Thymus (tissue), 11 donors: ENCODE measurements at regions not wholly inside any gene's neighbourhood (a gene's known extent, or its start where the extent isn't known, plus 50 kb on each side); places are given as distances from the start of the nearest gene placed in this dataset.
"Not testable (repeated sequence)": the region's sequence is repeated elsewhere in the genome, so short reads cannot be mapped to it uniquely, and the experiment has no call there.

ENCODE experiments used
- DNase-seq, 9 donors: peaks; one replicate each; pipeline ENCODE4 v3.0.0-alpha.2; 2013; ENCODE audit warnings: low spot score in 9 of 9, low read depth in 6 of 9, missing footprints in 1 of 9
- H3K27ac ChIP-seq, 2 donors: one replicate each; pipeline ENCODE4 v1.5.1; 2013; ENCODE audit warnings: control low read depth in 1 of 2, low read depth in 1 of 2, low read length in 1 of 2, mild to moderate bottlenecking in 1 of 2, moderate library complexity in 1 of 2
- H3K27me3 ChIP-seq, 2 donors: one replicate each; pipeline ENCODE4 v1.5.1; 2013; ENCODE audit warnings: low read length in 1 of 2; ENCODE audit not compliant: control insufficient read depth in 2 of 2, insufficient read depth in 1 of 2
- H3K36me3 ChIP-seq, 2 donors: one replicate each; pipeline ENCODE4 v1.5.1; 2013; ENCODE audit warnings: low read length in 1 of 2, mild to moderate bottlenecking in 1 of 2, moderate library complexity in 1 of 2; ENCODE audit not compliant: control insufficient read depth in 2 of 2, insufficient read depth in 2 of 2
- H3K4me1 ChIP-seq, 2 donors: one replicate each; pipeline ENCODE4 v1.5.1; 2013; ENCODE audit warnings: low read length in 2 of 2; ENCODE audit not compliant: control insufficient read depth in 2 of 2, insufficient read depth in 2 of 2
- H3K4me3 ChIP-seq, 2 donors: one replicate each; pipeline ENCODE4 v1.5.1; 2013; ENCODE audit warnings: low read length in 2 of 2, control low read depth in 1 of 2, mild to moderate bottlenecking in 1 of 2
- H3K9me3 ChIP-seq, 2 donors: one replicate each; pipeline ENCODE4 v1.5.1; 2013; ENCODE audit warnings: low read length in 1 of 2, mild to moderate bottlenecking in 1 of 2; ENCODE audit not compliant: control insufficient read depth in 2 of 2, insufficient read depth in 1 of 2
- WGBS: extraction: QIAGEN DNeasy Blood & Tissue Kit; methylation state at CpG from one replicate; pipeline ENCODE4 v1.1.7; 2013; 5-methylcytosine and 5-hydroxymethylcytosine counted together
- donor health status: healthy.

GRCh38 chr7:46286957-46287356 lies 365.9 kb upstream of the IGFBP3 start:
- 94% methylated on average over 2 of the region's 2 CpGs for WGBS
- H3K4me1 ChIP-seq = no peaks in the 10 kb centered on the region
- no peaks in the 10 kb centered on the region for H3K27me3 ChIP-seq
- no peak overlapping the region for H3K27ac ChIP-seq
- H3K36me3 ChIP-seq = no peaks in the 10 kb centered on the region
- H3K9me3 ChIP-seq = no peaks in the 10 kb centered on the region
- no peak for DNase-seq
- H3K4me3 ChIP-seq = no peak overlapping the region

- no peaks in the 10 kb centered on the region for H3K9me3 ChIP-seq
- H3K27ac ChIP-seq = no peak overlapping the region
- no peak overlapping the region for H3K4me3 ChIP-seq
- no peaks in the 10 kb centered on the region for H3K36me3 ChIP-seq
- no peaks in the 10 kb centered on the region for H3K4me1 ChIP-seq
- WGBS = 88% methylated on average over 2 of the region's 2 CpGs
- H3K27me3 ChIP-seq = no peaks in the 10 kb centered on the region
- DNase-seq = no peak
Measured at GRCh38 chr7:46286356-46286755, 365.3 kb upstream of the IGFBP3 start.

GRCh38 chr7:46285878-46286277 lies 364.8 kb upstream of the IGFBP3 start:
- no peak for DNase-seq
- no peaks in the 10 kb centered on the region for H3K27me3 ChIP-seq
- H3K27ac ChIP-seq = no peak overlapping the region
- no peaks in the 10 kb centered on the region for H3K36me3 ChIP-seq
- H3K4me3 ChIP-seq = no peak overlapping the region
- 47% methylated on average over 1 of the region's 1 CpG for WGBS
- H3K4me1 ChIP-seq = no peaks in the 10 kb centered on the region
- no peaks in the 10 kb centered on the region for H3K9me3 ChIP-seq

- DNase-seq = no peak
- WGBS = 91% methylated on average over 7 of the region's 7 CpGs
- no peaks in the 10 kb centered on the region for H3K36me3 ChIP-seq
- H3K27ac ChIP-seq = no peak overlapping the region
- H3K27me3 ChIP-seq = no peaks in the 10 kb centered on the region
- H3K4me3 ChIP-seq = no peak overlapping the region
- no peaks in the 10 kb centered on the region for H3K4me1 ChIP-seq
- H3K9me3 ChIP-seq = no peaks in the 10 kb centered on the region
Measured at GRCh38 chr7:46283852-46284251, 362.8 kb upstream of the IGFBP3 start.

- Histone ChIP-seq H3K4me1 (no peaks in the 10 kb centered on the region), H3K9me3 (no peaks in the 10 kb centered on the region), H3K4me3 (no peak overlapping the region), H3K36me3 (no peaks in the 10 kb centered on the region), H3K27me3 (no peaks in the 10 kb centered on the region), H3K27ac (no peak overlapping the region)
- no peak for DNase-seq
- WGBS = 90% methylated on average over 1 of the region's 1 CpG
Measured at GRCh38 chr7:46282155-46282554, 361.1 kb upstream of the IGFBP3 start.

- no peaks in the 10 kb centered on the region for H3K36me3 ChIP-seq
- DNase-seq = no peak
- H3K4me3 ChIP-seq = no peak overlapping the region
- no peaks in the 10 kb centered on the region for H3K9me3 ChIP-seq
- no peaks in the 10 kb centered on the region for H3K27me3 ChIP-seq
- H3K27ac ChIP-seq = no peak overlapping the region
- WGBS = 48% methylated on average over 2 of the region's 2 CpGs
- no peaks in the 10 kb centered on the region for H3K4me1 ChIP-seq
Measured at GRCh38 chr7:46281071-46281470, 360.0 kb upstream of the IGFBP3 start.

- no peaks in the 10 kb centered on the region for H3K27me3 ChIP-seq
- 88% methylated on average over 2 of the region's 2 CpGs for WGBS
- H3K36me3 ChIP-seq = no peaks in the 10 kb centered on the region
- no peaks in the 10 kb centered on the region for H3K9me3 ChIP-seq
- H3K4me3 ChIP-seq = no peak overlapping the region
- no peak overlapping the region for H3K27ac ChIP-seq
- no peaks in the 10 kb centered on the region for H3K4me1 ChIP-seq
- DNase-seq = no peak
Measured at GRCh38 chr7:46279290-46279689, 358.2 kb upstream of the IGFBP3 start.

GRCh38 chr7:46264646-46265045 lies 343.6 kb upstream of the IGFBP3 start:
- no peak for DNase-seq
- WGBS = 94% methylated on average over 2 of the region's 2 CpGs
- H3K9me3 ChIP-seq = peaks cover 0 to 3% of the 10 kb centered on the region in 2 donors
- no peak overlapping the region for H3K4me3 ChIP-seq
- H3K27me3 ChIP-seq = no peaks in the 10 kb centered on the region
- no peaks in the 10 kb centered on the region for H3K36me3 ChIP-seq
- no peaks in the 10 kb centered on the region for H3K4me1 ChIP-seq
- no peak overlapping the region for H3K27ac ChIP-seq

GRCh38 chr7:46261638-46262037 lies 340.6 kb upstream of the IGFBP3 start:
- H3K27ac ChIP-seq, H3K4me1 ChIP-seq, H3K9me3 ChIP-seq, DNase-seq, H3K27me3 ChIP-seq, H3K4me3 ChIP-seq, H3K36me3 ChIP-seq: not testable (repeated sequence)
- WGBS = 95% methylated on average over 9 of the region's 9 CpGs

GRCh38 chr7:46259947-46260346 lies 338.9 kb upstream of the IGFBP3 start:
- H3K27me3 ChIP-seq = no peaks in the 10 kb centered on the region
- H3K4me3 ChIP-seq = no peak overlapping the region
- no peaks in the 10 kb centered on the region for H3K4me1 ChIP-seq
- H3K9me3 ChIP-seq = peaks cover 0 to 3% of the 10 kb centered on the region in 2 donors
- no peaks in the 10 kb centered on the region for H3K36me3 ChIP-seq
- H3K27ac ChIP-seq = no peak overlapping the region
- WGBS = 95% methylated on average over 1 of the region's 1 CpG
- no peak for DNase-seq
